NCI-H748 treated with DMSO at 0.1 percent for 48 hours (cell line): ENCODE measurements at regions not wholly inside any gene's neighbourhood (a gene's known extent, or its start where the extent isn't known, plus 50 kb on each side); places are given as distances from the start of the nearest gene placed in this dataset.
A peak's percentile ranks its signal among the peaks of the same experiment; 100 is the strongest.
"Not testable (repeated sequence)": the region's sequence is repeated elsewhere in the genome, so short reads cannot be mapped to it uniquely, and the experiment has no call there.

Source experiments
- DNase-seq: peaks from one replicate; lab custom pipeline; 2025; lab: John Stamatoyannopoulos, UW

- DNase-seq, result no peak
Measured at GRCh38 chr1:60664086-60664625, 418.2 kb upstream of the NFIA start.

GRCh38 chr1:60662486-60663044, 419.8 kb upstream of the NFIA start:
- no peak for DNase-seq

GRCh38 chr1:60657926-60658325, 424.4 kb upstream of the NFIA start:
- DNase-seq, result peak; percentile 22

- no peak for DNase-seq
Measured at GRCh38 chr1:60655679-60656355, 426.5 kb upstream of the NFIA start.

- peak; percentile 23 for DNase-seq
Measured at GRCh38 chr1:60640033-60640551, 442.3 kb upstream of the NFIA start.

GRCh38 chr1:60639287-60639686, 443.1 kb upstream of the NFIA start:
- no peak for DNase-seq

- DNase-seq, result peak; percentile 51
Measured at GRCh38 chr1:60637651-60638050, 444.7 kb upstream of the NFIA start.

GRCh38 chr1:60636946-60637345, 445.4 kb upstream of the NFIA start:
- DNase-seq, result no peak

- no peak for DNase-seq
Measured at GRCh38 chr1:60634106-60634505, 448.3 kb upstream of the NFIA start.

- no peak for DNase-seq
Measured at GRCh38 chr1:60622486-60622885, 459.9 kb upstream of the NFIA start.

GRCh38 chr1:60621368-60621851, 461.0 kb upstream of the NFIA start:
- DNase-seq, result peak; percentile 99

- DNase-seq, result no peak
Measured at GRCh38 chr1:60620087-60620486, 462.3 kb upstream of the NFIA start.

GRCh38 chr1:60619581-60619980, 462.8 kb upstream of the NFIA start:
- DNase-seq, result no peak

GRCh38 chr1:60615666-60616065, 466.7 kb upstream of the NFIA start:
- DNase-seq, result no peak

GRCh38 chr1:60612790-60613189, 469.6 kb upstream of the NFIA start:
- DNase-seq, result no peak

- not testable (repeated sequence) for DNase-seq
Measured at GRCh38 chr1:60606921-60607320, 475.4 kb upstream of the NFIA start.

- no peak for DNase-seq
Measured at GRCh38 chr1:60600532-60600931, 481.8 kb upstream of the NFIA start.

GRCh38 chr1:60599574-60599973, 482.8 kb upstream of the NFIA start:
- no peak for DNase-seq

GRCh38 chr1:60598041-60598910, 484.1 kb upstream of the NFIA start:
- no peak for DNase-seq

- no peak for DNase-seq
Measured at GRCh38 chr1:60596791-60597750, 485.3 kb upstream of the NFIA start.

- no peak for DNase-seq
Measured at GRCh38 chr1:60591583-60591982, 490.8 kb upstream of the NFIA start.
